OCI-LY1 (cell line): ENCODE measurements at regions not wholly inside any gene's neighbourhood (a gene's known extent, or its start where the extent isn't known, plus 50 kb on each side); places are given as distances from the start of the nearest gene placed in this dataset.

Source experiments
- H2AFZ ChIP-seq: fragments of 200-600 bp; sonication (generic), shearing (Covaris generic); 2 replicates; pipeline ENCODE4 v1.6.0; 2014; ENCODE audit warnings: antibody characterized with exemption, mild to moderate bottlenecking, low read length
- H3F3A ChIP-seq: fragments of 200-600 bp; sonication (generic), shearing (Covaris generic); 2 replicates; pipeline ENCODE4 v1.6.0; 2014; ENCODE audit warnings: mild to moderate bottlenecking, antibody characterized with exemption, low read length, moderate library complexity; ENCODE audit not compliant: insufficient read depth
- H3K27ac ChIP-seq: fragments of 200-600 bp; sonication (generic); 2 replicates; pipeline ENCODE4 v1.5.1; 2014; ENCODE audit warnings: low read length, mixed run types, mild to moderate bottlenecking, low read depth; ENCODE audit not compliant: poor library complexity, severe bottlenecking
- H3K27me3 ChIP-seq: fragments of 200-600 bp; sonication (generic); 2 replicates; pipeline ENCODE4 v1.6.0; 2014; ENCODE audit warnings: antibody characterized with exemption, mild to moderate bottlenecking, low read length, moderate library complexity; ENCODE audit not compliant: insufficient read depth
- H3K36me3 ChIP-seq: fragments of 200-600 bp; sonication (generic); 2 replicates; pipeline ENCODE4 v1.6.1; 2014; ENCODE audit warnings: mild to moderate bottlenecking, antibody characterized with exemption, low read length, moderate library complexity, mixed read lengths; ENCODE audit not compliant: insufficient read depth
- H3K4me1 ChIP-seq: fragments of 200-600 bp; sonication (generic); 2 replicates; pipeline ENCODE4 v1.5.1; 2014; ENCODE audit warnings: mild to moderate bottlenecking, low read length, moderate library complexity; ENCODE audit not compliant: insufficient read depth, severe bottlenecking
- H3K4me2 ChIP-seq: fragments of 200-600 bp; sonication (generic), shearing (Covaris generic); 2 replicates; pipeline ENCODE4 v1.6.1; 2014; ENCODE audit warnings: low read length
- H3K4me3 ChIP-seq: fragments of 200-600 bp; sonication (generic); 2 replicates; pipeline ENCODE4 v1.5.1; 2014; ENCODE audit warnings: low read length, low read depth, mild to moderate bottlenecking, mixed read lengths; ENCODE audit not compliant: poor library complexity, severe bottlenecking
- H3K79me2 ChIP-seq: fragments of 200-600 bp; shearing (Covaris generic); 2 replicates; pipeline ENCODE4 v1.6.1; 2016; ENCODE audit warnings: mixed run types, low read length, mixed read lengths; ENCODE audit not compliant: insufficient read depth
- H3K9ac ChIP-seq: fragments of 200-600 bp; sonication (generic), shearing (Covaris generic); 2 replicates; pipeline ENCODE4 v1.6.1; 2014; ENCODE audit warnings: mild to moderate bottlenecking, low read length, mixed read lengths
- H3K9me2 ChIP-seq: fragments of 200-600 bp; sonication (generic), shearing (Covaris generic); 2 replicates; pipeline ENCODE4 v1.6.1; 2014; ENCODE audit warnings: low read depth, mild to moderate bottlenecking, low read length, mixed read lengths
- H3K9me3 ChIP-seq: fragments of 200-600 bp; shearing (Covaris generic); 2 replicates; pipeline ENCODE4 v1.6.1; 2014; ENCODE audit warnings: low read length, mixed read lengths
- H4K20me1 ChIP-seq: fragments of 200-600 bp; sonication (generic), shearing (Covaris generic); 2 replicates; pipeline ENCODE4 v1.6.0; 2016; ENCODE audit warnings: mild to moderate bottlenecking, low read length; ENCODE audit not compliant: insufficient read depth
- CTCF ChIP-seq: fragments of 200-600 bp; sonication (generic), shearing (Covaris generic); IDR thresholded peaks from 2 replicates; pipeline ENCODE4 v1.5.1; 2017; ENCODE audit warnings: mild to moderate bottlenecking, antibody characterized with exemption, low read length, moderate library complexity, mixed read lengths
- EZH2 ChIP-seq: fragments of 200-600 bp; sonication (generic), shearing (Covaris generic); IDR thresholded peaks from 2 replicates; pipeline ENCODE4 v1.8.0; 2017; ENCODE audit warnings: borderline replicate concordance, mixed run types, mild to moderate bottlenecking, antibody characterized with exemption, low read length, moderate library complexity, mixed read lengths

- no peaks in the 10 kb centered on the region for H4K20me1 ChIP-seq
- H3K4me2 ChIP-seq = no peak overlapping the region
- no peak for TF ChIP-seq EZH2
- TF ChIP-seq CTCF = no peak
- H3K79me2 ChIP-seq = no peaks in the 10 kb centered on the region
- no peaks in the 10 kb centered on the region for H3K9me2 ChIP-seq
- H3K27me3 ChIP-seq = peaks cover 8% of the 10 kb centered on the region; the same call in 1 of the 2 replicates
- H2AFZ ChIP-seq = no peak overlapping the region
- no peak overlapping the region for H3K27ac ChIP-seq
- no peaks in the 10 kb centered on the region for H3K36me3 ChIP-seq
- no peak overlapping the region for H3K9ac ChIP-seq
- no peak overlapping the region for H3K4me3 ChIP-seq
- no peaks in the 10 kb centered on the region for H3K4me1 ChIP-seq
- no peaks in the 10 kb centered on the region for H3K9me3 ChIP-seq
- H3F3A ChIP-seq = no peaks in the 10 kb centered on the region
These were observed 71.2 kb downstream of the DIO3 start for GRCh38 chr14:101632520-101632919.

- no peak overlapping the region for H3K9ac ChIP-seq
- H3K27ac ChIP-seq = no peak overlapping the region
- no peak overlapping the region for H3K4me2 ChIP-seq
- H3K79me2 ChIP-seq = no peaks in the 10 kb centered on the region
- no peak overlapping the region for H3K4me3 ChIP-seq
- H3K27me3 ChIP-seq = peaks cover 8% of the 10 kb centered on the region; the same call in 1 of the 2 replicates
- H3K36me3 ChIP-seq = no peaks in the 10 kb centered on the region
- H4K20me1 ChIP-seq = no peaks in the 10 kb centered on the region
- no peak overlapping the region for H2AFZ ChIP-seq
- H3K4me1 ChIP-seq = no peaks in the 10 kb centered on the region
- H3F3A ChIP-seq = no peaks in the 10 kb centered on the region
- TF ChIP-seq EZH2 (no peak), CTCF (no peak)
- no peaks in the 10 kb centered on the region for H3K9me3 ChIP-seq
- no peaks in the 10 kb centered on the region for H3K9me2 ChIP-seq
These were observed 72.0 kb downstream of the DIO3 start for GRCh38 chr14:101633276-101633675.

GRCh38 chr14:101634202-101634849 is 73.0 kb downstream of the DIO3 start:
- no peaks in the 10 kb centered on the region for H3K9me2 ChIP-seq
- H3K9me3 ChIP-seq = no peaks in the 10 kb centered on the region
- no peak overlapping the region for H2AFZ ChIP-seq
- H3K4me2 ChIP-seq = no peak overlapping the region
- H4K20me1 ChIP-seq = no peaks in the 10 kb centered on the region
- no peaks in the 10 kb centered on the region for H3K79me2 ChIP-seq
- H3K36me3 ChIP-seq = no peaks in the 10 kb centered on the region
- no peak overlapping the region for H3K9ac ChIP-seq
- no peaks in the 10 kb centered on the region for H3F3A ChIP-seq
- H3K27me3 ChIP-seq = peaks cover 8% of the 10 kb centered on the region; the same call in 1 of the 2 replicates
- H3K4me1 ChIP-seq = no peaks in the 10 kb centered on the region
- H3K27ac ChIP-seq = no peak overlapping the region
- no peak for TF ChIP-seq EZH2
- TF ChIP-seq CTCF = no peak
- no peak overlapping the region for H3K4me3 ChIP-seq
